GM21360 (cell line): ENCODE measurements at regions not wholly inside any gene's neighbourhood (a gene's known extent, or its start where the extent isn't known, plus 50 kb on each side); places are given as distances from the start of the nearest gene placed in this dataset.

Experiments used
- ATAC-seq: cut with Tn5 transposase; IDR thresholded peaks from one replicate; pipeline ENCODE4 v1.9.1; 2021; ENCODE audit warnings: mild to moderate bottlenecking, moderate library complexity; ENCODE audit not compliant: unreplicated experiment

- no peak for ATAC-seq
These were observed 51.9 kb upstream of the OTOL1 start for GRCh38 chr3:161444694-161445077.

DNA sequence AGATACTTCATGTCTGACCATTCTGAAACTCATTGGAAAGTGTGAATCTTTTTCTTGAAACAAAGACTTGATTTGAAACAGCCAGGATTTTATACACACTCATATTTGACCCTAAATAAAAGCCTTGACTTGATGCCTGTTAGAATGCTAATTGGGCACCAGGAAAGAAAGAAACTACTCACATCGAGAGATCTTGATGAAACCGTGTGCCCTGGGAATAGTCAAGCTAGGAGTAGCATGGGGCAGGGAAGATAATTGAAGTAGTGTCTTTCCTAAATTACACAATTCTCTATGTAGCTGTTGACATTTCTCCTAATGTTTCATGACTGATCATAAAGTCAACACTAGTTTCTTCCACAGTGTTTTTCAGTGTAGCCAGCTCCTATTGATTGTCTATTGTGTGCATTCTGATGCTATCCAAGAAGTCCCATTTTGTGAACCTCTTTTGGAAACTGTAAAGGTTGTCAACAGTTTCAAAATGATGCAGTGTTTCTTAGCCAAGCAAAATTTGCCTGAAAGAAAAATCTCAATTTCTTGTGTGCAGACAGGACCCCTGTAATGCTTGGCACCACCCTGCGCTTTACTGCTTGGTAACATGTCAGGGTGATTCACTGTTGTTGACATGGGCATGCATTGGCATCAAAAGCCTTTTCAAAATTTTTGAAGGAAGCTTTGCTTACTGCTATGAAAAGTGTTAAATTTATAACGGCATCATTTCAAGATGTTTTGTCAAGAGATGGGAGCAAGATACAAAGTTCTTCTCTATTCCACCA is 52.5 kb upstream of the OTOL1 start:
- ATAC-seq = no peak

- no peak for ATAC-seq
These were observed 59.0 kb upstream of the SPTSSB start for GRCh38 chr3:161430307-161430706.

- ATAC-seq = no peak
These were observed 56.0 kb upstream of the SPTSSB start for GRCh38 chr3:161427347-161427746.

DNA sequence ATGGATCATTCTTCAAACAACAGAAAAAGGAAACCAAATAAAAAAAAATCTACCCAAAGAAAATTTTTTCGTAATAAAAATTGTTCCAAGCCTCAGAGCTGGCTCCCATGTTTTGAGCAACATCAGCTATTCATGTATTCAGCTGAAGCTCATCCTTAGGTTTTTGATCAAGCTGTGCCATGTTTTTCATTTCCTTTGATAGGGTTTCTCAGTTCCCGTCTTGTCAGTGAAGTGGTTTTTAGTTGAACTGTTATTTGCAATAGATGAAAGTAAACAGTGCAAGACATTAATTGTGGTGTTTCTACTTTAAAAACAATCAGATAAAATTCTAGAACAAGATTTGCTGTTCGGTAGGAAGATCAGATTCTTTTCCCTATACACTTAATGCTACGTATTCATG is 55.4 kb upstream of the SPTSSB start:
- no peak for ATAC-seq

GRCh38 chr3:161423911-161424522 is 52.7 kb upstream of the SPTSSB start:
- ATAC-seq = peak; percentile 61

- no peak for ATAC-seq
These were observed 50.9 kb upstream of the SPTSSB start for GRCh38 chr3:161422171-161422700.
